ENCODE measurements at regions not wholly inside any gene's neighbourhood (a gene's known extent, or its start where the extent isn't known, plus 50 kb on each side); places are given as distances from the start of the nearest gene placed in this dataset.

DNA sequence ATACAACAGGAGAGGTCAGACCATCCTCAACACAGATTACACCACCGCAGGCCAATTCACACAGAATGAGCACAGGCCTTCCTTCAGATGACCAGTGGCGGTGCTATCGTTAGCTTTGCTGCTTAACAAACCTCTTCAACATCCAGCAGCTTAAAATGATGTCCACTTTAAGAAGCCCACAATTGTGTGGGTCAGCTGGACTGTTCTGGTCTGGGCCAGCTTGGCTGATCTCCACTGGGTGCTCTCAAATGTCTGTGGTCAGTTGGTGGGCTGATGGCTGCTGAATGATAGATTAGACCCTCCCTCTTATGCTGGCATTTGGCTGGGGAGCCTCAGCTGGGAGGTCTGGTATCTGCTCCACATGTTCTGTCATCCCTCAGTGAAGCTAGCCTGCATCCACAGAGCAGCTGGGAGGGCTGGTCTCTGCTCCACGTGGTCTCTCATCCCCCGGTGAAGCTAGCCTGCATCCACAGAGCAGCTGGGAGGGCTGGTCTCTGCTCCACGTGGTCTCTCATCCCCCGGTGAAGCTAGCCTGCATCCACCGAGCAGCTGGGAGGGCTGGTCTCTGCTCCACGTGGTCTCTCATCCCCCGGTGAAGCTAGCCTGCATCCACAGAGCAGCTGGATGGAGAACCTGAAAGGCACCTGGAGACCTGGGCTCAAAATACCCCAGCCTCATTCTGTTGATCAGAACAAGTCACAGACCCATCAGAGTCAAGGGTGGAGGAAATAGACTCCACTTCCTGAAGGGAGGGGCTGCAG, 203.6 kb upstream of the DIO3 start:
- Histone ChIP-seq H3K27me3 (ENCODE audit: control insufficient read depth, insufficient read depth, low read length) (no peaks in the 10 kb centered on the region; the same call in 1 of the 2 replicates), H3K36me3 (ENCODE audit: control insufficient read depth, insufficient read depth, low read length) (no peaks in the 10 kb centered on the region), H4K91ac (ENCODE audit: insufficient read depth, low read depth, low read length) (no peak overlapping the region), H3K14ac (replicated peaks; ENCODE audit: low read depth, low read length) (no peak overlapping the region), H3K56ac (ENCODE audit: extremely low read depth, insufficient read depth, low read length) (no peak overlapping the region), H3K9ac (ENCODE audit: low read depth, low read length) (no peak overlapping the region), H3K4me3 (ENCODE audit: insufficient read depth, low read depth, low read length) (no peak overlapping the region), H3K4me2 (ENCODE audit: low read depth, low read length) (no peak overlapping the region), H3K9me3 (ENCODE audit: control insufficient read depth, insufficient read depth, low read length) (peaks cover 20% of the 10 kb centered on the region), H3K4ac (ENCODE audit: low read depth, low read length) (no peak overlapping the region), H3K9me1 (ENCODE audit: insufficient read depth, low read length) (no peaks in the 10 kb centered on the region), H2BK20ac (ENCODE audit: low read depth, low read length) (no peak overlapping the region), H4K20me1 (ENCODE audit: insufficient read depth, low read length) (no peaks in the 10 kb centered on the region), H3K27ac (ENCODE audit: insufficient read depth, low read length) (no peak overlapping the region), H3K4me1 (ENCODE audit: control insufficient read depth, insufficient read depth, low read length) (peaks cover 4% of the 10 kb centered on the region; the same call in 1 of the 2 replicates), H4K8ac (ENCODE audit: low read depth in 2 of 2, low read length in 2 of 2) (no peak overlapping the region), H2AFZ (replicated peaks; ENCODE audit: low read length, poor library complexity) (no peak overlapping the region), H2AK5ac (ENCODE audit: low read depth, low read length) (no peak overlapping the region), H2BK15ac (ENCODE audit: low read depth, low read length) (no peak overlapping the region), H3K23ac (ENCODE audit: low read depth, low read length) (no peak overlapping the region), H3K79me1 (ENCODE audit: low read depth in 1 of 2, low read length in 2 of 2) (no peaks in the 10 kb centered on the region), H2BK120ac (ENCODE audit: low read depth, low read length) (no peak overlapping the region), H2AK9ac (replicated peaks; ENCODE audit: low read depth, low read length, poor library complexity) (no peak overlapping the region), H3K18ac (ENCODE audit: low read depth, low read length) (no peak overlapping the region), H2BK5ac (ENCODE audit: low read depth, low read length, poor library complexity, severe bottlenecking) (no peak overlapping the region), H4K5ac (ENCODE audit: low read depth, low read length) (no peak overlapping the region)
- ChIA-PET CTCF (no interaction called here), POLR2A (ENCODE audit: unreplicated experiment) (no interaction called here)
- TF ChIP-seq RCOR1 (IDR thresholded peaks at IDR 0.05; ENCODE audit: insufficient replicate concordance, low read length) (no peak), CEBPB (IDR thresholded peaks at IDR 0.05; ENCODE audit: low read depth, low read length) (no peak), BHLHE40 (IDR thresholded peaks at IDR 0.05; ENCODE audit: low read depth, low read length) (no peak), RAD21 (IDR thresholded peaks at IDR 0.05; ENCODE audit: low read length) (no peak), MAFK (IDR thresholded peaks at IDR 0.05; ENCODE audit: low read depth, low read length) (no peak), POLR2A (IDR thresholded peaks at IDR 0.05; ENCODE audit: low read depth, low read length) (no peak), FOS (IDR thresholded peaks at IDR 0.05; ENCODE audit: low read depth, low read length) (no peak), MXI1 (IDR thresholded peaks at IDR 0.05; ENCODE audit: borderline replicate concordance, low read depth, low read length) (no peak), SMC3 (IDR thresholded peaks at IDR 0.05; ENCODE audit: low read depth, low read length) (no peak), CHD1 (IDR thresholded peaks at IDR 0.05; ENCODE audit: low read depth, low read length) (no peak), RFX5 (IDR thresholded peaks at IDR 0.05; ENCODE audit: low read depth, low read length) (no peak), NFE2L2 (IDR thresholded peaks at IDR 0.05; ENCODE audit: low read depth, low read length) (no peak)
- TF ChIP-seq, protein P1, sequence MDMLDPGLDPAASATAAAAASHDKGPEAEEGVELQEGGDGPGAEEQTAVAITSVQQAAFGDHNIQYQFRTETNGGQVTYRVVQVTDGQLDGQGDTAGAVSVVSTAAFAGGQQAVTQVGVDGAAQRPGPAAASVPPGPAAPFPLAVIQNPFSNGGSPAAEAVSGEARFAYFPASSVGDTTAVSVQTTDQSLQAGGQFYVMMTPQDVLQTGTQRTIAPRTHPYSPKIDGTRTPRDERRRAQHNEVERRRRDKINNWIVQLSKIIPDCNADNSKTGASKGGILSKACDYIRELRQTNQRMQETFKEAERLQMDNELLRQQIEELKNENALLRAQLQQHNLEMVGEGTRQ (IDR thresholded peaks at IDR 0.05; ENCODE audit: low read depth, low read length), result no peak
- TF ChIP-seq, protein P2, sequence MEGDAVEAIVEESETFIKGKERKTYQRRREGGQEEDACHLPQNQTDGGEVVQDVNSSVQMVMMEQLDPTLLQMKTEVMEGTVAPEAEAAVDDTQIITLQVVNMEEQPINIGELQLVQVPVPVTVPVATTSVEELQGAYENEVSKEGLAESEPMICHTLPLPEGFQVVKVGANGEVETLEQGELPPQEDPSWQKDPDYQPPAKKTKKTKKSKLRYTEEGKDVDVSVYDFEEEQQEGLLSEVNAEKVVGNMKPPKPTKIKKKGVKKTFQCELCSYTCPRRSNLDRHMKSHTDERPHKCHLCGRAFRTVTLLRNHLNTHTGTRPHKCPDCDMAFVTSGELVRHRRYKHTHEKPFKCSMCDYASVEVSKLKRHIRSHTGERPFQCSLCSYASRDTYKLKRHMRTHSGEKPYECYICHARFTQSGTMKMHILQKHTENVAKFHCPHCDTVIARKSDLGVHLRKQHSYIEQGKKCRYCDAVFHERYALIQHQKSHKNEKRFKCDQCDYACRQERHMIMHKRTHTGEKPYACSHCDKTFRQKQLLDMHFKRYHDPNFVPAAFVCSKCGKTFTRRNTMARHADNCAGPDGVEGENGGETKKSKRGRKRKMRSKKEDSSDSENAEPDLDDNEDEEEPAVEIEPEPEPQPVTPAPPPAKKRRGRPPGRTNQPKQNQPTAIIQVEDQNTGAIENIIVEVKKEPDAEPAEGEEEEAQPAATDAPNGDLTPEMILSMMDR (conservative IDR thresholded peaks at IDR 0.05; ENCODE audit: low read depth, low read length), result no peak
- TF ChIP-seq, protein P3, sequence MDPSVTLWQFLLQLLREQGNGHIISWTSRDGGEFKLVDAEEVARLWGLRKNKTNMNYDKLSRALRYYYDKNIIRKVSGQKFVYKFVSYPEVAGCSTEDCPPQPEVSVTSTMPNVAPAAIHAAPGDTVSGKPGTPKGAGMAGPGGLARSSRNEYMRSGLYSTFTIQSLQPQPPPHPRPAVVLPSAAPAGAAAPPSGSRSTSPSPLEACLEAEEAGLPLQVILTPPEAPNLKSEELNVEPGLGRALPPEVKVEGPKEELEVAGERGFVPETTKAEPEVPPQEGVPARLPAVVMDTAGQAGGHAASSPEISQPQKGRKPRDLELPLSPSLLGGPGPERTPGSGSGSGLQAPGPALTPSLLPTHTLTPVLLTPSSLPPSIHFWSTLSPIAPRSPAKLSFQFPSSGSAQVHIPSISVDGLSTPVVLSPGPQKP (IDR thresholded peaks at IDR 0.05; ENCODE audit: borderline replicate concordance, low read depth, low read length), result no peak
- DNase-seq, result no peak
- WGBS, 2 experiments (ENCODE audit: extremely low coverage in 2 of 2, insufficient read length in 1 of 2), result 83% methylated on average over 5 of the region's 10 CpGs; no CpG with 5 or more reads in 1 of the 2 experiments
- dilution Hi-C loops (cut with HindIII; ENCODE audit: low sequenced_read_pairs, unreplicated experiment) (no loop called here), intact Hi-C loops (cut with micrococcal nuclease) (no loop called here), in situ Hi-C loops (cut with MboI; ENCODE audit: low sequenced_read_pairs) (no loop called here)
- no peak for ATAC-seq (ENCODE audit: low read depth)
- BruUV-seq (replicated peaks), result no TSS peak
